CD14-positive monocyte (primary cell): ENCODE measurements at regions not wholly inside any gene's neighbourhood (a gene's known extent, or its start where the extent isn't known, plus 50 kb on each side); places are given as distances from the start of the nearest gene placed in this dataset.

Source experiments
- DNase-seq, 3 donors: peaks; one replicate each; pipeline ENCODE4 v3.0.0-alpha.2; 2011 to 2022
- H2AFZ ChIP-seq: 2 replicates; pipeline ENCODE4 v1.6.0; 2012; ENCODE audit warnings: mild to moderate bottlenecking, low read depth, low read length, inconsistent platforms; ENCODE audit not compliant: insufficient read depth, poor library complexity, severe bottlenecking
- H3K27ac ChIP-seq, 2 donors: 1 replicate in 1 of 2; 2 replicates in 1 of 2; pipeline ENCODE4 v1.5.1; 2012 to 2013; ENCODE audit warnings: low read length in 2 of 2, control low read depth in 1 of 2, inconsistent platforms in 1 of 2, low read depth in 1 of 2, mild to moderate bottlenecking in 1 of 2
- H3K27me3 ChIP-seq, 2 donors: one replicate each; pipeline versions ENCODE4 v1.6.0 to v1.6.1; 2011 to 2013; ENCODE audit warnings: low read length in 2 of 2; ENCODE audit not compliant: control insufficient read depth in 2 of 2, insufficient read depth in 2 of 2
- H3K36me3 ChIP-seq, 2 donors: replicated peaks in 1 of 2; 1 replicate in 1 of 2; 2 replicates in 1 of 2; pipeline versions ENCODE4 v1.5.1 to v1.6.1; 2012 to 2013; ENCODE audit warnings: low read length in 2 of 2, control low read depth in 1 of 2, inconsistent platforms in 1 of 2, mild to moderate bottlenecking in 1 of 2; ENCODE audit not compliant: insufficient read depth in 2 of 2, control insufficient read depth in 1 of 2
- H3K4me1 ChIP-seq, 2 donors: 1 replicate in 1 of 2; 2 replicates in 1 of 2; pipeline versions ENCODE4 v1.5.1 to v1.6.1; 2012 to 2013; ENCODE audit warnings: low read length in 2 of 2, control low read depth in 1 of 2, inconsistent platforms in 1 of 2, mild to moderate bottlenecking in 1 of 2, moderate library complexity in 1 of 2; ENCODE audit not compliant: insufficient read depth in 2 of 2, control insufficient read depth in 1 of 2
- H3K4me2 ChIP-seq: replicated peaks from 2 replicates; pipeline ENCODE3; 2012; ENCODE audit warnings: low read length, moderate library complexity, mild to moderate bottlenecking; ENCODE audit not compliant: poor library complexity, severe bottlenecking; ENCODE audit errors: extremely low read depth
- H3K4me3 ChIP-seq, 3 experiments: fragments of 200-600 bp in 1 of 3; sonication (generic) in 1 of 3; replicated peaks in 1 of 3; 1 replicate in 2 of 3; 2 replicates in 1 of 3; pipeline ENCODE4 v1.5.1; 2011 to 2013; ENCODE audit warnings: low read length in 3 of 3, mild to moderate bottlenecking in 3 of 3, control low read depth in 2 of 3, low read depth in 2 of 3, inconsistent platforms in 1 of 3, moderate library complexity in 1 of 3
- H3K79me2 ChIP-seq: 2 replicates; pipeline ENCODE4 v1.6.0; 2012; ENCODE audit warnings: mild to moderate bottlenecking, control low read depth, inconsistent platforms, low read length, moderate library complexity; ENCODE audit not compliant: insufficient read depth
- H3K9ac ChIP-seq: 2 replicates; pipeline ENCODE4 v1.6.0; 2017; ENCODE audit warnings: low read length, mild to moderate bottlenecking; ENCODE audit not compliant: insufficient read depth, poor library complexity, severe bottlenecking
- H3K9me3 ChIP-seq, 2 donors: replicated peaks in 1 of 2; 1 replicate in 1 of 2; 2 replicates in 1 of 2; pipeline versions ENCODE4 v1.5.1 to v1.6.1; 2012 to 2013; ENCODE audit warnings: low read length in 2 of 2, control low read depth in 1 of 2; ENCODE audit not compliant: control insufficient read depth in 1 of 2, insufficient read depth in 1 of 2
- H4K20me1 ChIP-seq: 2 replicates; pipeline ENCODE4 v1.6.0; 2012; ENCODE audit warnings: mild to moderate bottlenecking, low read length, control low read depth, moderate library complexity; ENCODE audit not compliant: insufficient read depth
- H3K27ac Mint-ChIP-seq, 7 donors: one replicate each; pipeline ENCODE4 v1.8.0; 2020; ENCODE audit warnings: mild to moderate bottlenecking in 7 of 7, mixed read lengths in 7 of 7, moderate library complexity in 6 of 7, inconsistent platforms in 2 of 7
- H3K27me3 Mint-ChIP-seq, 3 donors: one replicate each; pipeline ENCODE4 v1.8.0; 2021 to 2022; ENCODE audit warnings: low read depth in 3 of 3, mild to moderate bottlenecking in 3 of 3, mixed read lengths in 3 of 3, moderate library complexity in 3 of 3, inconsistent platforms in 1 of 3
- H3K36me3 Mint-ChIP-seq, 2 donors: one replicate each; pipeline ENCODE4 v1.8.0; 2020; ENCODE audit warnings: mixed read lengths in 2 of 2, inconsistent platforms in 1 of 2, mild to moderate bottlenecking in 1 of 2
- H3K4me1 Mint-ChIP-seq: one replicate; pipeline ENCODE4 v1.8.0; 2020; ENCODE audit warnings: mild to moderate bottlenecking, mixed read lengths
- H3K4me3 Mint-ChIP-seq, 2 donors: one replicate each; pipeline ENCODE4 v1.8.0; 2020; ENCODE audit warnings: mild to moderate bottlenecking in 2 of 2, mixed read lengths in 2 of 2, moderate library complexity in 1 of 2
- H3K9me3 Mint-ChIP-seq, 7 donors: one replicate each; pipeline ENCODE4 v1.8.0; 2020 to 2022; ENCODE audit warnings: mixed read lengths in 7 of 7, mild to moderate bottlenecking in 6 of 7, moderate library complexity in 6 of 7, inconsistent platforms in 2 of 7
- WGBS: methylation state at CpG from one replicate; pipeline ENCODE4 v1.1.5; 2013; ENCODE audit warnings: missing lambda C conversion rate; ENCODE audit not compliant: insufficient coverage; 5-methylcytosine and 5-hydroxymethylcytosine counted together
- intact Hi-C, 2 donors: fragments of 100-400 bp; cut with micrococcal nuclease; formaldehyde crosslinking; loops; one replicate each; pipeline versions ENCODE4 v1.15.0 to v1.15.1; 2023
- TF ChIP-seq, protein P1 (sequence below): fragments of 200-600 bp; IDR thresholded peaks from one replicate; pipeline ENCODE4 v1.8.0; 2022; ENCODE audit warnings: antibody characterized with exemption, mild to moderate bottlenecking

- no peaks in the 10 kb centered on the region for H3K79me2 ChIP-seq
- no peaks in the 10 kb centered on the region for H4K20me1 ChIP-seq
- no peaks in the 10 kb centered on the region for H3K36me3 ChIP-seq
- no peak overlapping the region for H3K27ac ChIP-seq
- H3K9me3 ChIP-seq: peaks cover 0 to 3% of the 10 kb centered on the region in 2 donors
- no peaks in the 10 kb centered on the region for H3K4me1 Mint-ChIP-seq
- no peaks in the 10 kb centered on the region for H3K27me3 ChIP-seq
- intact Hi-C loops: no loop called here
- peak overlapping the region in 1 of 7 donors; percentile 58 for H3K27ac Mint-ChIP-seq
- H2AFZ ChIP-seq: no peak overlapping the region
- H3K9ac ChIP-seq: no peak overlapping the region
- TF ChIP-seq, protein P1, sequence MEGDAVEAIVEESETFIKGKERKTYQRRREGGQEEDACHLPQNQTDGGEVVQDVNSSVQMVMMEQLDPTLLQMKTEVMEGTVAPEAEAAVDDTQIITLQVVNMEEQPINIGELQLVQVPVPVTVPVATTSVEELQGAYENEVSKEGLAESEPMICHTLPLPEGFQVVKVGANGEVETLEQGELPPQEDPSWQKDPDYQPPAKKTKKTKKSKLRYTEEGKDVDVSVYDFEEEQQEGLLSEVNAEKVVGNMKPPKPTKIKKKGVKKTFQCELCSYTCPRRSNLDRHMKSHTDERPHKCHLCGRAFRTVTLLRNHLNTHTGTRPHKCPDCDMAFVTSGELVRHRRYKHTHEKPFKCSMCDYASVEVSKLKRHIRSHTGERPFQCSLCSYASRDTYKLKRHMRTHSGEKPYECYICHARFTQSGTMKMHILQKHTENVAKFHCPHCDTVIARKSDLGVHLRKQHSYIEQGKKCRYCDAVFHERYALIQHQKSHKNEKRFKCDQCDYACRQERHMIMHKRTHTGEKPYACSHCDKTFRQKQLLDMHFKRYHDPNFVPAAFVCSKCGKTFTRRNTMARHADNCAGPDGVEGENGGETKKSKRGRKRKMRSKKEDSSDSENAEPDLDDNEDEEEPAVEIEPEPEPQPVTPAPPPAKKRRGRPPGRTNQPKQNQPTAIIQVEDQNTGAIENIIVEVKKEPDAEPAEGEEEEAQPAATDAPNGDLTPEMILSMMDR: no peak
- H3K36me3 Mint-ChIP-seq: no peaks in the 10 kb centered on the region
- no peak for DNase-seq
- 93% methylated on average over 7 of the region's 14 CpGs for WGBS
- no peaks in the 10 kb centered on the region for H3K4me1 ChIP-seq
- peaks cover 4 to 17% (median 8%) of the 10 kb centered on the region in 3 donors for H3K27me3 Mint-ChIP-seq
- no peak overlapping the region for H3K4me2 ChIP-seq
- no peak overlapping the region for H3K4me3 Mint-ChIP-seq
- peaks cover 0 to 10% (median 2%) of the 10 kb centered on the region in 7 donors for H3K9me3 Mint-ChIP-seq
- H3K4me3 ChIP-seq: no peak overlapping the region
These were observed 421.5 kb downstream of the BRD1 start for GRCh38 chr22:49406047-49406650.

DNA sequence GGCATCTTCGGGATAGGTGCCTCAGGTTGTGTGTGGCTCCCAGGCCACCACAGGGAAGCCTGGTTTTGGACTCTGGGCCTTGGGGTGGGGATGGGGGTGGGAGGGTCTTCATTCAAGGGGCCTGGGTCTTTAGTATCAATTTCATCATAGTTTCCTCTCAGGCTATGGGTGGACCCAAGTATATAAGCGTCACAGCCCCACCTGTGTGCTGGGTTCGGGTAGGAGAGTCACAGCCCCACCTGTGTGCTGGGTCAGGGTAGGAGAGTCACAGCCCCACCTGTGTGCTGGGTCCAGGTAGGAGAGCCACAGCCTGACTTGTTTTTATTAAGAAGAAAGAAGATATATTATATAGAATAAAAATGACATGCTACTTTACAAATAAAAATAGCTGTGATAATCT, 422.1 kb downstream of the BRD1 start:
- Histone ChIP-seq H3K4me1 (no peaks in the 10 kb centered on the region), H2AFZ (no peak overlapping the region), H3K79me2 (no peaks in the 10 kb centered on the region), H3K4me3 (no peak overlapping the region), H3K9me3 (peaks cover 0 to 3% of the 10 kb centered on the region in 2 donors), H4K20me1 (no peaks in the 10 kb centered on the region), H3K27me3 (no peaks in the 10 kb centered on the region), H3K27ac (no peak overlapping the region), H3K9ac (no peak overlapping the region), H3K36me3 (no peaks in the 10 kb centered on the region), H3K4me2 (no peak overlapping the region)
- peaks cover 4 to 17% (median 8%) of the 10 kb centered on the region in 3 donors for H3K27me3 Mint-ChIP-seq
- TF ChIP-seq, protein P1: no peak
- no peak for DNase-seq
- no peaks in the 10 kb centered on the region for H3K36me3 Mint-ChIP-seq
- intact Hi-C loops: no loop called here
- no peak overlapping the region for H3K4me3 Mint-ChIP-seq
- WGBS: no CpG with 5 or more reads among the region's 3 CpGs
- no peak overlapping the region for H3K27ac Mint-ChIP-seq
- peaks cover 0 to 10% (median 2%) of the 10 kb centered on the region in 7 donors for H3K9me3 Mint-ChIP-seq
- no peaks in the 10 kb centered on the region for H3K4me1 Mint-ChIP-seq
